GM21423 (cell line): ENCODE measurements at regions not wholly inside any gene's neighbourhood (a gene's known extent, or its start where the extent isn't known, plus 50 kb on each side); places are given as distances from the start of the nearest gene placed in this dataset.

Experiments
- ATAC-seq: cut with Tn5 transposase; IDR thresholded peaks from one replicate; pipeline ENCODE4 v1.9.1; 2021; ENCODE audit warnings: mild to moderate bottlenecking, moderate library complexity; ENCODE audit not compliant: unreplicated experiment

DNA sequence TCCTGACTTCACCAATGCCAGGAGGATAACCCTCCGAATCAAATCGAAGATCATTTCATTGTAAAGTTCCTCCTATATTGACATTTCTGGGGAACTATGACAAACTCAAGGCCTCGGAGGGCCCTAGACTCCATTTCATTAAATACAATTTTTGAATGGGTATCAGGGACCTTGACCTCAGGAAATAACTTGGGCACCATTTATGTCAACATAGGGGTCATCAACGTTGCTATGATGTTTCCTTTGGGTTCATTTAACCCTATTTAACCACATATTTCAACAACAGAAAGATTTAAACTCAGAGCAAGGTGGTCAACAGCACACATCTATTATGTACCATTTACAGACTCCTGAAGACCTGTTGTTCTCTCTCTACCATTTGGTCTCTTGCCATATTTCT lies 395.1 kb downstream of the TRIML1 start:
- ATAC-seq: no peak

GRCh38 chr4:188534917-188535316 lies 395.7 kb downstream of the TRIML1 start:
- ATAC-seq: no peak

- ATAC-seq: no peak
Observed at GRCh38 chr4:188536826-188537225, 397.6 kb downstream of the TRIML1 start.

GRCh38 chr4:188550296-188550695 lies 411.1 kb downstream of the TRIML1 start:
- ATAC-seq: no peak

GRCh38 chr4:188551156-188551555 lies 411.9 kb downstream of the TRIML1 start:
- no peak for ATAC-seq

GRCh38 chr4:188552741-188553275 lies 413.6 kb downstream of the TRIML1 start:
- ATAC-seq: no peak

DNA sequence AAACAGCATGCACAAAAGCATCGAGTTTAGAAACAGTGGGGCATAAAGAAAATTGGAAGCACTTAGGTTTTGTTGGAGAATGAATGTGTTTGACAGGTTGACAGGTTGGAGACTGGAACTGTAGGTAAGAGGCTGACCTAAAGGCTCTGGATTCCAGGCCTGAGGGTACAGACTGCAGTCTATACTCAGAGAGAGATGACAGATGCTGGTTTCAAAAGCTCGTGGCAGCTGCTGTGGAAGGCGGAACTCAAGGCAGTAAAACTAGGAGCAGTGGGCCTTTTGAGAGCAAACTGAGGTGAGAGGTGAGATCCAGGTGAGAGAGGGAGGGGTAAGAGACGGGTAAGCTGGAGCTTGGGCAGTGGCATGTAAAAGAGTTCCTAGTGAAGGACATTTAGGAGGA lies 415.2 kb downstream of the TRIML1 start:
- no peak for ATAC-seq

DNA sequence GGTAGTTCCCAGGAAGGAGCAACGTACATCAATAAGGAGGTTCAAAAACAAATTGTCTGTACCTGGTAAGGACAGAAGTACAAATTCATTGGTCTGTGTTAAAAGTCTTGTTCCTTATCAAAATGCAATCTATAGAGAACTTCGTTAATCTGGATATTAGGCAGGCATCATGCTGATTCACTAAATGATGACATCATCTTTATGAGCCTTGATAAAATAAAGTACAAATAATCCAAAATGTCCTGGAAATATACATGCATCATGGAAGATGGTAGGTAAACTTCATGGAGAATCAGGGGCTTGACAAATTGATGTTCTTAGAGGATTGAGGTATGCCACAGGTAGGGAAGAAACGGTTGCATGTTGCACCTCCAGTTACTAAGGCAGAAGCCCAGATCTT lies 433.9 kb downstream of the TRIML1 start:
- ATAC-seq: no peak

DNA sequence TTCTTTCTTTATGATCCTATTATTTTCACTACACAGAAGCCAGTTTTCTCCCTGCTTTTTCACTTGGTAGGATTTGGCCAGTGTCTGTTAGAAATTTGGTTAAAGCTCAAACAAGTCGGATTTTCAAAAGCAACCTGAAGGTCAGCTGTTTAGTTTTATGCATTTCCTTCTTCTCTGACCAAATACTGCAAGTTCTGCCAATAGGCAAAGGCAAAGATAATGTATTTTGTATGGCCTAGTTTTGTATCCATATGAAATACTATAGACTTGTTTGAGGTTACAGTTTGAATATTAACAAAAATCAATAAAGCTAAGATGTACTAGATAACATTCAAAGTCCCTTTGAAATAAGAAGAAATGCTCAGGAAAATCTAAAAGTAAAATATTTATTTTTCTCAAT lies 439.4 kb downstream of the TRIML1 start:
- ATAC-seq: no peak

GRCh38 chr4:188596021-188596420 lies 456.8 kb downstream of the TRIML1 start:
- ATAC-seq: no peak

DNA sequence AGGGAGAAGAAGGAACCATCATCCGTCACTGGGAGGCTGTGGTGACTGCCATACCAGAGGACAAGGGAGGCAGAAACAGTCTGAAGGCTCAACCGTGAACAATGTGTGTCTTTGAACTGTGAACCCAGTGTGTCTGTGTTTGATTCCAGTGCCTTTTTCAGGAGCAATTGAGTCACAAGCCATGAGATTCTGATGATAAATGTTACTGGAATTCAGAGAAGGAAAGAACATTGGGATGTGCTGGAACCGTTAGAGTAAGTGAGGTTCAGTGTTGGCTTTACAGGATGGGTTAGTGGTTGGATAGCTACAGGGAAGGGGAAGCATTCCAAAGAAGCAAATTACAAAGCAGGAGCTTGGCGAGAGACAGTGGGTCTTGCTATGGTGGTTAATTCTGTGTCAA lies 464.4 kb downstream of the TRIML1 start:
- no peak for ATAC-seq

GRCh38 chr4:188606635-188607034 lies 467.4 kb downstream of the TRIML1 start:
- no peak for ATAC-seq

DNA sequence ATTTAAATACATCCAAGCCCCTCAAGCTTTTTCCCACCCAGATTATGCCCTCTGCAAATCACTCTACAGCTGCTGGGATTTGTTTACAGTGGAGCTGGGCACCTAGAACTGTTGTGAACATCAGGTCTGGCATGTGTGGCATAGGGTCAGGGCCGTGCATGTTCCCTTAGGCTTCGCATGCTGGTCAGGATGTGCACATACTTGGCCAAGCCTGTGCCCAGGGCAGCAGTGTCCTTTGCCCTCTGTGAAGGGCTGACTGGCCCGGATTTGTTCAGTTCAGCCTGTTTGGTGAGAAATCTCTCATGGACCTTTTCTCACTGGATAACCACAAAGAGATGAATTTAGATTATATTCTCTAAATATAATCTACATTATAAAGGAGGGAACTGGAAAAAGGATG lies 471.9 kb downstream of the TRIML1 start:
- no peak for ATAC-seq

DNA sequence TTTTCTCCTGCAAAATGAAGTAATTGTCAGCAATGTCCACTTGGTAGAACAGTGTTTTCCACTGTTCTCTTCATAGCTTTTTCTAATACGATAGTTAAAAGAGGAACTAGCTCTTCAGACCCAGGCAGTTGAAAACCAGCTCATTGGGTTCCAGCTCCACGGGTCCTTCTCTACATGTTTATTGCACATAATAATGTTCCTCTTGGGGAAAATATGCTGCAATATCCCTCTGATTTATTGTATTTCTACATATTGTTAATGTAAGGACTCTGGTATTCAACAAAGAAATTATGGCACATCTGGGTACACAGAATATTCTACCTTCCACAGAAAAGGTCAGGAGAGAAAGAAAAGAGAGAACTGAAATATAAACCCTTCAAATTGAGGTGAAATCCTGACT lies 473.4 kb downstream of the TRIML1 start:
- ATAC-seq: no peak

DNA sequence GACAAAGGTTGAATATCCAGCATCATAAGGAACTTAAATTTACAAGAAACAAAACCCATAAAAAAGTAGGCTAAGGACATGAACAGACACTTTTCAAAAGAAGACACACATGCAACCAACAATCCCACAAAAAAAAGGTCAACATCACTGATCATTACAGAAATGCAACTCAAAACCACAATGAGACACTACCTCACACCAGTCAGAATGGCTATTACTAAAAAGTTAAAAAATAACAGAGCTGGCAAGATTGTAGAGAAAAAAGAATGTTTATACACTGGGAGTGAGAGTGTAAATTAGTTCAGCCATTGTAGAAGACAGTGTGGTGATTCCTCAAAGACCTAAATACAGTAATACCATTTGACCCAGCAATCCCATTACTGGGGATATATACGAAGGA lies 474.7 kb downstream of the TRIML1 start:
- ATAC-seq: no peak

GRCh38 chr4:188619456-188620149 lies 480.4 kb downstream of the TRIML1 start:
- ATAC-seq: no peak

DNA sequence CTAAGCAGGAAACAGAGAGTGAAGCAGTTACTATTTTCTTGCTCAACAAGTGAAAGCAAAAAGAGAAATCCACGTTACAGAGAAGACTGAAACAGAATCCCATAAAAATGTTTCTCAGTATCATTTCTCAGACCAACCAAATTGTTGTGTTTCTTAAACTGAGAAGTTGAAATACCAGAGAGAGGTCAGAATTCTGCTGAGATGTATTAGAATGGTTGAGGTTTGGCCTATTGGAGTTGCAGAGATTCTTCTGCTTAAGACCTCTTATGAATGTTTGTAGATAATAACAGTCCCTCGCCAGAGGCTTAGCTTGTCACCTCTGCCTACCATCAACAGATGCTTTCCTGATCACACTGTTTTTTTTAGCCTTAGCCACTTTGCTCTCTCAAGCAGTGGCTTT lies 481.4 kb downstream of the TRIML1 start:
- ATAC-seq: no peak

DNA sequence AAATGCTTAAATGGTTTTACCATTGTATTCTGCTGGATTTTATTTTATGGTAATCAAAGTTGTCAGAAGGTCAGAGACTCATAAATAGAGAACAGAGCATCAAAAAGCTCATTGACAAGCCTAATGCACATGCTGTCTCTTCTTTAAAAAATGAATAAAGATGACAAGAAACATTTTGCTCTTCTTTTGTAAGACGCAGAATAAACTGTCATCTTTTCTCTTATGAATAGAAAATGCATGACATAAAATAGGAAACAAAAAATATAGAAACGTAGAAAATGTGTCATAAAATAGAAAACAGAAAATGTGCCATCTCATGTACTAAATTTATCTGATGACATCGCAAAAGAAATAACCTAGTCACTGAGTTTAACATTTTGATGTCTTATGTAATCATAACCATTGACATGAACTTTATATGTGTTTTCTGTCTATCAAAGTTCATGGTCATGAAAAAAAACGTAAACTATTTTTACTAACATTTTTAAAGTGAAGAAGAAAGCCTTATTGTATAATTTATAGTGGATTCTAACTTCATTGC lies 484.1 kb downstream of the TRIML1 start:
- no peak for ATAC-seq

DNA sequence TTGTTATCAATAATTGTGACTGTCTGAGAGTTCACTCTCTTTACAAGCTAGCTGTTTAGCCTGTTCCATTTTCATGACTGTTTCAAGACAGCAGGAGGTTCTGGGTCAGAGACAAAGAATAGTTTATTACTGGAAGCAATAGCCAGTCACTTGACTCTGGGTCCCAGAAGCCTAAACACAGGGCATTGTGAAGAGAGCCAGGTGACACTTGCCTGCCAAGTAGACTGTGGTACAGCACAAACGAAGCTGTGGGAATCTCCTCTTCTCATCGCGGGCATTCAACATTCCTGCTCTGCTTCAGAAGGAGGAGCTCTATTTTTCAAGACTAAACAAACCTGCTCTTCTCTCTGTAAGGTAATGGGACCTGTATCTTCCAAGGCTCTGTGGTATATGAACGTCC lies 485.1 kb downstream of the TRIML1 start:
- ATAC-seq: no peak

- ATAC-seq: no peak
Observed at GRCh38 chr4:188627892-188628291, 488.7 kb downstream of the TRIML1 start.

- no peak for ATAC-seq
Observed at GRCh38 chr4:188639479-188640100, 500.3 kb downstream of the TRIML1 start.

GRCh38 chr4:188647820-188648370 lies 508.7 kb downstream of the TRIML1 start:
- no peak for ATAC-seq
